Lower leg skin (tissue), 4 donors: ENCODE measurements at regions not wholly inside any gene's neighbourhood (a gene's known extent, or its start where the extent isn't known, plus 50 kb on each side); places are given as distances from the start of the nearest gene placed in this dataset.

ENCODE experiments used
- DNase-seq, 2 donors: peaks; one replicate each; pipeline ENCODE4 v3.0.0-alpha.2; 2019; ENCODE audit warnings: low spot score in 2 of 2
- H3K4me3 ChIP-seq: fragments of 200-600 bp; sonication (generic); 2 replicates; pipeline ENCODE4 v1.5.1; 2017; ENCODE audit warnings: mild to moderate bottlenecking, low read depth; ENCODE audit not compliant: poor library complexity, severe bottlenecking
- POLR2A ChIP-seq, 2 donors: fragments of 450-650 bp; IDR thresholded peaks; one replicate each; pipeline ENCODE4 v1.6.1; 2016 to 2017; ENCODE audit warnings: antibody characterized with exemption in 2 of 2, mild to moderate bottlenecking in 1 of 2, moderate library complexity in 1 of 2
- WGBS, 2 donors: methylation state at CpG; one replicate each; pipeline ENCODE4 v1.1.5; 2018; 5-methylcytosine and 5-hydroxymethylcytosine counted together
- intact Hi-C: fragments of 100-400 bp; cut with DNase I; formaldehyde crosslinking; loops from one replicate; pipeline ENCODE4 v1.15.0; 2023; ENCODE audit warnings: low total_unique reads
- TF ChIP-seq, protein P1 (sequence below), 3 donors: fragments of 450-650 bp; IDR thresholded peaks; one replicate each; pipeline ENCODE4 v1.5.1; 2016; ENCODE audit warnings: antibody characterized with exemption in 3 of 3, mild to moderate bottlenecking in 3 of 3, moderate library complexity in 2 of 3

GRCh38 chr22:49302150-49302460 is 525.6 kb downstream of the BRD1 start:
- no peak for TF ChIP-seq POLR2A (IDR thresholded peaks at IDR 0.05)
- TF ChIP-seq, protein P1, sequence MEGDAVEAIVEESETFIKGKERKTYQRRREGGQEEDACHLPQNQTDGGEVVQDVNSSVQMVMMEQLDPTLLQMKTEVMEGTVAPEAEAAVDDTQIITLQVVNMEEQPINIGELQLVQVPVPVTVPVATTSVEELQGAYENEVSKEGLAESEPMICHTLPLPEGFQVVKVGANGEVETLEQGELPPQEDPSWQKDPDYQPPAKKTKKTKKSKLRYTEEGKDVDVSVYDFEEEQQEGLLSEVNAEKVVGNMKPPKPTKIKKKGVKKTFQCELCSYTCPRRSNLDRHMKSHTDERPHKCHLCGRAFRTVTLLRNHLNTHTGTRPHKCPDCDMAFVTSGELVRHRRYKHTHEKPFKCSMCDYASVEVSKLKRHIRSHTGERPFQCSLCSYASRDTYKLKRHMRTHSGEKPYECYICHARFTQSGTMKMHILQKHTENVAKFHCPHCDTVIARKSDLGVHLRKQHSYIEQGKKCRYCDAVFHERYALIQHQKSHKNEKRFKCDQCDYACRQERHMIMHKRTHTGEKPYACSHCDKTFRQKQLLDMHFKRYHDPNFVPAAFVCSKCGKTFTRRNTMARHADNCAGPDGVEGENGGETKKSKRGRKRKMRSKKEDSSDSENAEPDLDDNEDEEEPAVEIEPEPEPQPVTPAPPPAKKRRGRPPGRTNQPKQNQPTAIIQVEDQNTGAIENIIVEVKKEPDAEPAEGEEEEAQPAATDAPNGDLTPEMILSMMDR (IDR thresholded peaks at IDR 0.05): no peak
- 94 to 96% methylated on average over 4 to 11 of the region's 11 CpGs for WGBS, 2 donors
- H3K4me3 ChIP-seq: no peak overlapping the region
- no peak for DNase-seq
- intact Hi-C loops: loop anchor here (10.0 kb wide), 1 partner anchor 597 kb away; no protein-coding TSS in a partner anchor

- 86 to 89% methylated on average over 32 to 37 of the region's 37 CpGs for WGBS, 2 donors
- TF ChIP-seq, protein P1 (IDR thresholded peaks at IDR 0.05): no peak
- TF ChIP-seq POLR2A (IDR thresholded peaks at IDR 0.05): no peak
- no peak overlapping the region for H3K4me3 ChIP-seq
- intact Hi-C loops: loop anchor here (10.0 kb wide), 1 partner anchor 597 kb away; no protein-coding TSS in a partner anchor
- peak in 1 of 2 donors; percentile 81 for DNase-seq
Measured at GRCh38 chr22:49301398-49302149, 526.1 kb downstream of the BRD1 start.

GRCh38 chr22:49300951-49301397 is 526.7 kb downstream of the BRD1 start:
- TF ChIP-seq, protein P1 (IDR thresholded peaks at IDR 0.05): no peak
- TF ChIP-seq POLR2A (IDR thresholded peaks at IDR 0.05): no peak
- DNase-seq: peak in 1 of 2 donors; percentile 46
- H3K4me3 ChIP-seq: no peak overlapping the region
- intact Hi-C loops: loop anchor here (10.0 kb wide), 1 partner anchor 596 kb away; no protein-coding TSS in a partner anchor
- WGBS, 2 donors: 78 to 80% methylated on average over 12 to 14 of the region's 15 CpGs

GRCh38 chr22:49300241-49300640 is 527.4 kb downstream of the BRD1 start:
- no peak overlapping the region for H3K4me3 ChIP-seq
- DNase-seq: peak in 1 of 2 donors; percentile 48
- 78 to 83% methylated on average over 11 of the region's 11 CpGs for WGBS, 2 donors
- intact Hi-C loops: loop anchor here (10.0 kb wide), 1 partner anchor 595 kb away; no protein-coding TSS in a partner anchor
- TF ChIP-seq, protein P1 (IDR thresholded peaks at IDR 0.05): no peak
- no peak for TF ChIP-seq POLR2A (IDR thresholded peaks at IDR 0.05)

DNA sequence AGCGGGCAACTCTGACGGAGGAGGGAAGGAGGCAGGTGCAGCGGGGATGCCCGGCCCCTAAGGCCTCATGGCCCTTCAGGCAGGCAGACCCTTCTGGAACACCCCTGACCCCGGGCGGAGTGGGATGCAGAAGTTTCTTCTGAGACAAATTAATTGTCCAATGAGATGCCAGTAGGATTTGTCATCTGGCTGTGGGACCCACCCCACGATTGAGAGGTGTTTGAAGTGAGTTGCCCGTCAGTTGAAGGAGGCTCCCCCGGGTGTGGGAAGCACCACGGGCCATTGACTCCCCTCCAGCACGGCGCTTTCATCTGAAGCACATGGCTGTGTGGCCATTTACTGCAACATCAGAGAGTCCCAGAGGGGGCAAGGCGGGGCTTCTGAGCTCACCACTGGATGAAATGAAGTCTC is 527.8 kb downstream of the BRD1 start:
- TF ChIP-seq, protein P1 (IDR thresholded peaks at IDR 0.05): no peak
- no peak for TF ChIP-seq POLR2A (IDR thresholded peaks at IDR 0.05)
- 78 to 79% methylated on average over 13 of the region's 13 CpGs for WGBS, 2 donors
- intact Hi-C loops: loop anchor here (10.0 kb wide), 1 partner anchor 595 kb away; no protein-coding TSS in a partner anchor
- DNase-seq: peak in 1 of 2 donors; percentile 70
- no peak overlapping the region for H3K4me3 ChIP-seq
